Mucosa of rectum (tissue), 2 donors: ENCODE measurements at regions not wholly inside any gene's neighbourhood (a gene's known extent, or its start where the extent isn't known, plus 50 kb on each side); places are given as distances from the start of the nearest gene placed in this dataset.
"Not testable (repeated sequence)": the region's sequence is repeated elsewhere in the genome, so short reads cannot be mapped to it uniquely, and the experiment has no call there.

Experiments used
- H3K27ac ChIP-seq, 2 donors: one replicate each; pipeline ENCODE4 v1.7.0; 2013; ENCODE audit warnings: inconsistent platforms in 2 of 2, low read depth in 2 of 2, low read length in 2 of 2
- H3K27me3 ChIP-seq, 2 donors: one replicate each; pipeline ENCODE4 v1.7.0; 2013; ENCODE audit warnings: low read length in 2 of 2; ENCODE audit not compliant: control insufficient read depth in 2 of 2, insufficient read depth in 2 of 2
- H3K36me3 ChIP-seq, 2 donors: one replicate each; pipeline ENCODE4 v1.7.0; 2013; ENCODE audit warnings: low read length in 2 of 2; ENCODE audit not compliant: control insufficient read depth in 2 of 2, insufficient read depth in 2 of 2
- H3K4me1 ChIP-seq, 2 donors: one replicate each; pipeline ENCODE4 v1.7.0; 2013; ENCODE audit warnings: low read length in 2 of 2, mild to moderate bottlenecking in 1 of 2; ENCODE audit not compliant: control insufficient read depth in 2 of 2, insufficient read depth in 2 of 2
- H3K4me3 ChIP-seq, 2 donors: one replicate each; pipeline ENCODE4 v1.7.0; 2013; ENCODE audit warnings: low read length in 2 of 2
- H3K9ac ChIP-seq, 2 donors: one replicate each; pipeline ENCODE4 v1.7.0; 2013; ENCODE audit warnings: low read length in 2 of 2, low read depth in 1 of 2, mild to moderate bottlenecking in 1 of 2
- H3K9me3 ChIP-seq, 2 donors: one replicate each; pipeline ENCODE4 v1.7.0; 2013; ENCODE audit warnings: low read length in 2 of 2; ENCODE audit not compliant: control insufficient read depth in 2 of 2
- donor health status: healthy.
- donor health status: Normal muscosa, but diverticular disease.

GRCh38 chr13:88817560-88817959, 1146.4 kb downstream of the SLITRK5 start:
- H3K9me3 ChIP-seq: no peaks in the 10 kb centered on the region
- H3K36me3 ChIP-seq: no peaks in the 10 kb centered on the region
- no peaks in the 10 kb centered on the region for H3K4me1 ChIP-seq
- no peak overlapping the region for H3K27ac ChIP-seq
- no peak overlapping the region for H3K4me3 ChIP-seq
- no peak overlapping the region for H3K9ac ChIP-seq
- no peaks in the 10 kb centered on the region for H3K27me3 ChIP-seq

- no peak overlapping the region for H3K27ac ChIP-seq
- H3K27me3 ChIP-seq: no peaks in the 10 kb centered on the region
- H3K36me3 ChIP-seq: no peaks in the 10 kb centered on the region
- H3K9ac ChIP-seq: no peak overlapping the region
- no peaks in the 10 kb centered on the region for H3K9me3 ChIP-seq
- no peaks in the 10 kb centered on the region for H3K4me1 ChIP-seq
- H3K4me3 ChIP-seq: no peak overlapping the region
Measured at GRCh38 chr13:88823114-88823513, 1151.9 kb downstream of the SLITRK5 start.

GRCh38 chr13:88824218-88824617, 1153.0 kb downstream of the SLITRK5 start:
- Histone ChIP-seq H3K36me3 (no peaks in the 10 kb centered on the region), H3K27ac (no peak overlapping the region)

GRCh38 chr13:88840085-88840484, 1168.9 kb downstream of the SLITRK5 start:
- Histone ChIP-seq H3K27me3 (no peaks in the 10 kb centered on the region), H3K27ac (no peak overlapping the region), H3K4me3 (no peak overlapping the region), H3K4me1 (no peaks in the 10 kb centered on the region), H3K36me3 (no peaks in the 10 kb centered on the region), H3K9ac (no peak overlapping the region), H3K9me3 (no peaks in the 10 kb centered on the region)

More at GRCh38 chr13:88824218-88824617, 1153.0 kb downstream of the SLITRK5 start:
- Histone ChIP-seq H3K9me3 (no peaks in the 10 kb centered on the region), H3K4me3 (no peak overlapping the region), H3K4me1 (no peaks in the 10 kb centered on the region), H3K9ac (no peak overlapping the region), H3K27me3 (no peaks in the 10 kb centered on the region)

- not testable (repeated sequence) for H3K4me1 ChIP-seq, H3K9me3 ChIP-seq, H3K27ac ChIP-seq, H3K27me3 ChIP-seq, H3K9ac ChIP-seq, H3K4me3 ChIP-seq, H3K36me3 ChIP-seq
Measured at GRCh38 chr13:88852293-88852692, 1181.1 kb downstream of the SLITRK5 start.

GRCh38 chr13:88857256-88857655, 1186.1 kb downstream of the SLITRK5 start:
- Histone ChIP-seq H3K4me3 (no peak overlapping the region), H3K4me1 (no peaks in the 10 kb centered on the region), H3K27ac (no peak overlapping the region), H3K36me3 (no peaks in the 10 kb centered on the region), H3K9me3 (no peaks in the 10 kb centered on the region), H3K9ac (no peak overlapping the region), H3K27me3 (no peaks in the 10 kb centered on the region)

- Histone ChIP-seq H3K9ac (no peak overlapping the region), H3K4me1 (no peaks in the 10 kb centered on the region), H3K36me3 (no peaks in the 10 kb centered on the region), H3K27ac (no peak overlapping the region), H3K27me3 (no peaks in the 10 kb centered on the region), H3K9me3 (no peaks in the 10 kb centered on the region), H3K4me3 (no peak overlapping the region)
Measured at GRCh38 chr13:88862095-88862620, 1191.0 kb downstream of the SLITRK5 start.

- H3K9me3 ChIP-seq: no peaks in the 10 kb centered on the region
- no peak overlapping the region for H3K4me3 ChIP-seq
- no peaks in the 10 kb centered on the region for H3K27me3 ChIP-seq
- H3K36me3 ChIP-seq: no peaks in the 10 kb centered on the region
- H3K27ac ChIP-seq: no peak overlapping the region
- H3K9ac ChIP-seq: no peak overlapping the region
- no peaks in the 10 kb centered on the region for H3K4me1 ChIP-seq
Measured at GRCh38 chr13:88863116-88863515, 1191.9 kb downstream of the SLITRK5 start.

GRCh38 chr13:88866195-88866594, 1195.0 kb downstream of the SLITRK5 start:
- H3K9me3 ChIP-seq: no peaks in the 10 kb centered on the region
- no peaks in the 10 kb centered on the region for H3K27me3 ChIP-seq
- H3K4me3 ChIP-seq: no peak overlapping the region
- no peaks in the 10 kb centered on the region for H3K4me1 ChIP-seq
- H3K9ac ChIP-seq: no peak overlapping the region
- H3K27ac ChIP-seq: no peak overlapping the region
- H3K36me3 ChIP-seq: no peaks in the 10 kb centered on the region

- H3K27ac ChIP-seq: no peak overlapping the region
Measured at GRCh38 chr13:88883741-88884140, 1212.6 kb downstream of the SLITRK5 start.

More at GRCh38 chr13:88883741-88884140, 1212.6 kb downstream of the SLITRK5 start:
- no peak overlapping the region for H3K9ac ChIP-seq
- no peaks in the 10 kb centered on the region for H3K4me1 ChIP-seq
- H3K9me3 ChIP-seq: no peaks in the 10 kb centered on the region
- H3K36me3 ChIP-seq: no peaks in the 10 kb centered on the region
- no peaks in the 10 kb centered on the region for H3K27me3 ChIP-seq
- no peak overlapping the region for H3K4me3 ChIP-seq
